HG03280 (cell line): ENCODE measurements at regions not wholly inside any gene's neighbourhood (a gene's known extent, or its start where the extent isn't known, plus 50 kb on each side); places are given as distances from the start of the nearest gene placed in this dataset.

Experiments used
- ATAC-seq: cut with Tn5 transposase; IDR thresholded peaks from one replicate; pipeline ENCODE4 v1.9.1; 2021; ENCODE audit warnings: mild to moderate bottlenecking, moderate library complexity; ENCODE audit not compliant: unreplicated experiment

DNA sequence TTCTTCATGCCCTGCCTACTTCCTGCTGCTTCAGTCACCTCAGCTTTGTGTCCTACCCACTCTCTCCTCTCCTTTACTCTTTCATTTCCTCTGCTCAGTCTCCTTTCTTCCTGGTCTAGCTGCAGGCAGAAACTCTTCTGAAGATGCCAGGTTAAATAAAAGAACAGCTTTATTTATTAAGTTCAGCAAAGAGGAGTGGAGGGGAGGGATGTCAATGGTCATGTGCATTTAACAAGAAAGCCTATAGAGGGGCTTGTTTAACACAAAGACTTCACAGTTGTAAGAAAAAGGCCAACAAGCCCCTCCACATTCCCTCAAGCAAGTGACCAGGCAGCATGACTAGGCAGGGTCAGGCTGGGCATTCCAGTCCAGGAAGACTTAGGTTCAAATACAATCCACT lies 609.2 kb downstream of the INSC start:
- no peak for ATAC-seq

DNA sequence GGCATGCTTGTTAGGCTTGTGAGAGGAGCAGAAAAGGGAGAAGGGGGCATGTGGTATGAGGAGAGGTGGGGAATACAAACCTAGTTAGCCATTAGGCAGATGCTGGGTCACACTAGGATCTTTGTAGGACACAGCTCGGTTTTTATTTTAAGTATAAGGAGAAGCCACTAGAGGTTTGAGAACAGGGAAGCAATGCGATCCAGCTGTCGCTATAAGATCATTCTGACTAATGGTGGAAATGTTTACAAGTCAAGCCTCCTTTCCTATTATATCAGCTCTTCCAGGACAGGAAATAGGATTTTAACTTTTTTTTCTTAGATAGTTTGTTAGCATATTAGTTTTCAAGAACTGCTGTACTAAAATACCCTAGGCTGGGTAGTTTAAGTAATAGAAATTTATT lies 609.9 kb downstream of the INSC start:
- ATAC-seq: no peak

DNA sequence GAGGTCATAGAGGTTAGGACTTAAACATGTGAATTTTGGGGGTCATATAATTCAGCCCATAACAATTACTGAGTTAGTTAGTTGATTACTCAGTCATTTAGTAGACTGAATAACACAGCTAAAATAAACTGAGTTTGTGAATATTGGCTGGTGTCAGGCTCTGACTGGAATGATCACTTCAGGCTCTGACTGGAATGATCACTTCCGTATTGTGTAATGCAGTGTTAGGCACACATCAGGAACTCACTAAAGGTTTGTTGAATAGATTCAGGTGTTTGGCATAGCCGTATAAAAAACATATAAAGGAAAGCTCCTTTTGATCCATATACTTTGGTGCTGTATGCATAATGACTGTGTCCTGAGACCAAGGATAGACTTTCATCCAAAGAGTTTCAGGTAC lies 610.5 kb downstream of the INSC start:
- no peak for ATAC-seq

DNA sequence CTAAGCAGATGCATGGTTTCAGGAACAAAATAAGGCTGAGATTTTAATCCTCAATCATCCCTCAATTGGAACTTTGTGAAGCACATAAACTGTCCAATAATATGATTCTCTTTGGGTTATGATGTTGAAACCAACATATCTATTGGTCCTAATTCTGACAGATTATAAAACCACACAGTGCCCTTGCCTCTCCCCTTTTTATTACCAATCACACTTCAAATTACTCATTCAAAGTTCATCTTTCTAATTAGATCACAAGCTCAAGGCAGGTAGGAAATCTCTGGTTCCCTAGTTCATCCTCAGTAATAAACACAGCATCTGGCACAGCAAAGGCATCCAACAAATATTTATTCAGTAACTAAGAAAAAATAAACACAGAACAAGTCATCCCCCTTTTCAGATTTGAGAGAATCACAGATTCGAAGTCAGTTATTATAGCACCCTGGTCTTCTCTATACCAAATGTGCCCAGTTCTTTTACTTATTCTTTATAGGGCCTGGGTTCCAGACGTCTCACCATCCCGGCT lies 611.6 kb downstream of the INSC start:
- ATAC-seq: no peak

DNA sequence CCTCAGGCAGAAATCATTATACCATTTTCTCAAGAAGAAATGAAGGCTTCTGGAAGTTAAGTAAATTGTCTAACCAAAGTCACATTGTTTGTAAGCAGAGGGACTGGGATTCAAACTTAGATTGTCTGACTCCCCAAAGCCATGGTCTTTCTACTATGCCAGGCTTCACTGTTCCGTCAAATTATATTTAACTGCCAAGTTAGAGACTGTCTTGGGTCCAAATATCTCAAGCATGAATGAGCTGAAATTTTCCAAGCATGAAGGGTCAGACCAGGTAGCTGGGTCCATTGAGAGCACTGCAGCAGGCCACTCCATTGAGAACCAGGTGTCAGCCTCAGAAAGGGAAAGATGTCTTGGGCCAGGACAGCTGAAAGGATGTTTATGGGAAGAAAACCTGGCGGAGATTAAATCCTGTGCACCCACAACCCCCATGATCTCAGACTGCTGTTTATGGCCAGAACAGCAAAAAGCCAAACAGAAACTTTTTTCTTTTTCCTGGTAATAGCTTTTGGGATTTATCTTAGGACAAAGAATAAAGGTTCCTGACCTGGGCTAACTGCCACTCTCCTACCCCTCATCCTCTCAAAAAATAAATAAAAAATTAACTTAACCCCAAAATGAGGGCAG lies 612.3 kb downstream of the INSC start:
- ATAC-seq: no peak

- ATAC-seq: no peak
Measured at GRCh38 chr11:15727520-15727914, 612.8 kb downstream of the INSC start.

DNA sequence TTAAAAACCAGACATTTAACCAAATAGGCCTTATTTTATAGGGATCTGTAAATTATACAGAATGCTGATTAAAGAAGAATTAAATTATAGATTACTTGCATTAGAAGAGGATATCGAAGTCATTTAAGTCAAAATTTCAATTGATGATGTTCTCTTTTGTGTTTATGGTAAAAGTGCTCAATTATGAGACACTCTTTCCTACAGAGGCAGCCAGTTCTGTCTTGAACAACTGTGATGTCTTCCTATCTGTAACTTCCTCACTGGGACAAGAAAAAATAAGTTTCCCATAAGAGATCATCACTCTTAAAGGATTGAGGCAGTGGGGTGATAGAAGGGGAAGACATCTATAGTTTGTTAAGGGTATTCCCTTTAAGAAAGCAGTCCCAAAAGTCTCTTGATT lies 613.5 kb downstream of the INSC start:
- no peak for ATAC-seq

DNA sequence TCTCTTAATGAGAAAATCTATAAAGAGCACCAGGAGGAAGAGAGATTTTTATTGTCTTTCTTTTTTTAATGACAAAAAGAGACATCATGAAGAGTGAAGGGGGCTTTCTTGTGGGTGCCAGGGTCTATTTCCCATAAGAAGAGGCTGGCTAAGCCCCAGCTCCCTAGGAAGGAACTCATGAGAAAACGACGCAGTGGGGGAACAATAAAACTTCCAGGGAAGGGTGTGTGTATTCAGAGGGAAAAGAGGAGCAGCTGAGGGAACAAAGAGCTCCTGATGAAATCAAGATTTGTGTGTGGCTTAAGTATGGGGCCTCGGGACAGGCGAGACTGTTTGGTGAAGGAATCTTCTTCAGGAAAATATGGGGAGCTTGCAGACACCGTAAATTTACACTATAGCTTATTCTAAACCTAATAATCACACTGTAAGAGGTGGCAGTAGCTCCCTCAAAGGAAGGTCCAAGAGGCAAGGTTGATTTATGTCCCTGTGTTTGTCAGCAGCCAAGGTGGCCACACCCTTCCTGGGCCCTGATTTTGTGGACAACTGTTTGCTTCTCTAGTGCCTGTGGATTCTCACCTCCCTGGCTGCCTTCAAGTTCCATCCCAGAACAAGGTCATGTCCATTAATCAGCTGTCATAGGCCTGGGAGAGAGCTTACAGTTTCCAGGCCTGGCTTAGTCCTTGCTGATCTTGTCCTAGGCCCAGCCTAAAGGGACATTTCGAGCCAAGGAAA lies 615.7 kb downstream of the INSC start:
- no peak for ATAC-seq

- no peak for ATAC-seq
Measured at GRCh38 chr11:15730995-15731385, 616.3 kb downstream of the INSC start.

DNA sequence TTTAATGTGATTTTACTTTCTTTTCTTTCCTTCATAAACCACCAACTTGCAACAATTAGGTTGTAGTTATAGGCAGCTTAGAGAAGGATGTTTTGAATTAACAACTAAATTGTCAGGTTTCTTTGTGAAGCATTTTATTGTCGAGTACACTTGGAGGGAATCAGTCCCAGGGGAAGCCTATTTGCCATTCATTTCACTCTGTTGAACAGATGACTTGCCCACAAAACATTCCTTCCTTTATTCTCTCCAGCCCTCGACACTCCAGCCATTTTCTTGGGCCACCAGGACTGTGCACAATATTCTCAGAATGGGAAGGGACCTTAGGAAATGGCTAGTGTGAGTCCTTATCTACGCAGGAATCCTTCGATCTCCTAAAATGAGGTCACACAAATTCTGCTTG lies 620.6 kb downstream of the SOX6 start:
- ATAC-seq: no peak

- no peak for ATAC-seq
Measured at GRCh38 chr11:15737320-15737719, 619.0 kb downstream of the SOX6 start.

GRCh38 chr11:15738931-15739330 lies 617.4 kb downstream of the SOX6 start:
- ATAC-seq: no peak

DNA sequence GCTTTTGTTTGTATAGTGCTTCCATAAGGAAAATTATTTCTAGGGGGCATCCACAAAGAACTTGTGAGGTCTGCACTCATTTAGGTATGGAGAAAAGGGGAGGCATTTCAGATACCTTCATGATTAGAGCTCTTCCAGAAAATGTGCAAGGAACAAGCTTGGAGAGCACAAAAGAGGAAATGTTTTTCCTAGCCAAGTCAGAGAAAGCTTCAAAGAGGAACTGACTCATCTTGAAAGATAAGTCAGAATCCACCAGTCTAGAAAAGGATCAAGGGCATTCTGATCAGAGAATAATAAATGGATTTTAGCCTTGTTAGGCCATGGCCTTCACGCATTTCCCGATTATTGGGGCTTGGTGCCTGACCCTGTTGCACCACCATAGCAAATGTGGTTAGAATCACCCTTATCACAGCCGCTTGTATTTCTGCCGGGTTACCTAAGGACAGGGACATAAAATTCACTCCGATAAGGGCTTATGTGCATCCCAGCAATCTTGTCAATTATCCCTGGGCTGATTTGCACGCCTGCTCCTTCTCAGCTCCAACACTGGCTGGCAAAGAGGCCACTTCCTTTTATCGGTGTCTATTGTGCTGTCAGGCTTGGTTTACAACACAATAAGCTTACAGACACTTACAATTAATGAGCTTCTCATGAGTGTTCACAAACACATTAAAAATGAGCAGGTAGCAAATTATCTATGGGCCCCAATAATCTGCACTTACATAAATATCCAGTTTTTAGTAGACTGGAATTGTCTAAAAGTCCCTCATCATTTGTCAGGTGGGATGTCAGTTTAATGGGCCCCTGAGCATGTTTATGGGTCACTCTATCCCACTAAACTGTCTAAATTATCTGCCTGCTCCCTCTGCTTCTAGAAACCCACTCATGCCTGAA lies 613.5 kb downstream of the SOX6 start:
- no peak for ATAC-seq

GRCh38 chr11:15744693-15745092 lies 611.7 kb downstream of the SOX6 start:
- no peak for ATAC-seq

DNA sequence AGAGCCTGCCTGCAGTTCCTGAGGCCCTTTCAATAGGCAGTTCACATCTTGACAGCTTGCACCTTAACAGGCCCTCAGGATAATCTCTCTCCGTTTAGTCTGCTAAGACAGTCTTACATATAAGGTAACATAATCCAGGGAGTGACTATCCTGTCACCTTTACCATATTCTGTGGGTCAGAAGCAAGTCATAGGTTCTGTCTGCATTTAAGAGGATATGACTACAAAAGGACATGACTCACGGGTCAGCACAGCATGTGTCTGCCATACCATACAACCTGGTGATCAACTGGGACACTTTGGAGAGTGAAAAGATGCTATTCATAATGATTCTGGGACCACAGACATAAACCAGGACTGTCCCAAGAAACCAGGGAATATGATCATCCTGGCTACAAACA lies 611.1 kb downstream of the SOX6 start:
- ATAC-seq: no peak

- no peak for ATAC-seq
Measured at GRCh38 chr11:15747671-15748070, 608.7 kb downstream of the SOX6 start.

DNA sequence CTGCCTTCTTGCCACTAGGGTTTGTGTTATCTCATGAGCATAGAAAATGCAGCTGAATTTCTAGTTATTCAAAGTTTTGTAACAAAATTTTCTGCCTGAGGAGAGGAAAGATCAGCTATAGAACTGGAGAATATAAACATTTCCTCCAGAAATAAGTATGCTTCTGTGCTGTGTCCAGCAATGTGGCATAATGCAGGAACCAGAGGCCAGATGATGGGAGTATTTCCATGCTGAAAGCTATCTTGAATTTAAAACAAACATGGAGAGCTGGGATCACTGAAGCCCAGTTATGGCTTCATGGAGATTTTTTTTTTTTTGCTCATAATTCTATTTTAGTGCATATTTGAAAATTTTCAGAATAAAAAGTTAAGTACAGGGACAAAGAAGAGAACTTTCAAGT lies 608.2 kb downstream of the SOX6 start:
- no peak for ATAC-seq

GRCh38 chr11:15748741-15749140 lies 607.6 kb downstream of the SOX6 start:
- ATAC-seq: no peak

GRCh38 chr11:15750535-15751308 lies 605.6 kb downstream of the SOX6 start:
- ATAC-seq: no peak

DNA sequence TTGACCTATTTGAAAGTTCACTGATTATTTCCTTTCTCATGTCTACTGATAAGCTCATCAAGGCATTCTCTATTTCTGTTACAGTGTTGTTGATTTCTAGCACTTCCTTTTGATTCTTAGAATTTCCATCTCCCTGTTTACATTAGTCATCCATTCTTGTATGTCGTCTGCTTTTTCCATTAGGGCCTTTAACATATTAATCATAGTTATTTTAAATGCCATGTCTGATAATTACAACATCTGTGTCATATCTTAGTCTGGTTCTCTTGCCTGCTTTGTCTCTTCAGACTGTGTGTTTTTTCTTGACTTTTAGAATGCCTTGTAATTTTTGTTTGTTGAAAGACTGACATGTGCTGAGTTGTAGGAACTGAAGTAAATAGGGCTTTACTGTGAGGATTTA lies 602.1 kb downstream of the SOX6 start:
- ATAC-seq: no peak
